Activated naive CD8-positive, alpha-beta T cell (primary cell): ENCODE measurements at regions not wholly inside any gene's neighbourhood (a gene's known extent, or its start where the extent isn't known, plus 50 kb on each side); places are given as distances from the start of the nearest gene placed in this dataset.
"Not testable (repeated sequence)": the region's sequence is repeated elsewhere in the genome, so short reads cannot be mapped to it uniquely, and the experiment has no call there.

Experiments
- H3K27ac Mint-ChIP-seq: one replicate; pipeline ENCODE4 v1.8.0; 2021; ENCODE audit warnings: mixed read lengths
- H3K27me3 Mint-ChIP-seq: one replicate; pipeline ENCODE4 v1.8.0; 2021; ENCODE audit warnings: mixed read lengths
- H3K36me3 Mint-ChIP-seq: one replicate; pipeline ENCODE4 v1.8.0; 2021; ENCODE audit warnings: mixed read lengths
- H3K4me1 Mint-ChIP-seq: one replicate; pipeline ENCODE4 v1.8.0; 2021; ENCODE audit warnings: low read depth, mixed read lengths
- H3K4me3 Mint-ChIP-seq: one replicate; pipeline ENCODE4 v1.8.0; 2021; ENCODE audit warnings: mild to moderate bottlenecking, mixed read lengths
- H3K9me3 Mint-ChIP-seq: one replicate; pipeline ENCODE4 v1.8.0; 2021; ENCODE audit warnings: low read depth, mixed read lengths

DNA sequence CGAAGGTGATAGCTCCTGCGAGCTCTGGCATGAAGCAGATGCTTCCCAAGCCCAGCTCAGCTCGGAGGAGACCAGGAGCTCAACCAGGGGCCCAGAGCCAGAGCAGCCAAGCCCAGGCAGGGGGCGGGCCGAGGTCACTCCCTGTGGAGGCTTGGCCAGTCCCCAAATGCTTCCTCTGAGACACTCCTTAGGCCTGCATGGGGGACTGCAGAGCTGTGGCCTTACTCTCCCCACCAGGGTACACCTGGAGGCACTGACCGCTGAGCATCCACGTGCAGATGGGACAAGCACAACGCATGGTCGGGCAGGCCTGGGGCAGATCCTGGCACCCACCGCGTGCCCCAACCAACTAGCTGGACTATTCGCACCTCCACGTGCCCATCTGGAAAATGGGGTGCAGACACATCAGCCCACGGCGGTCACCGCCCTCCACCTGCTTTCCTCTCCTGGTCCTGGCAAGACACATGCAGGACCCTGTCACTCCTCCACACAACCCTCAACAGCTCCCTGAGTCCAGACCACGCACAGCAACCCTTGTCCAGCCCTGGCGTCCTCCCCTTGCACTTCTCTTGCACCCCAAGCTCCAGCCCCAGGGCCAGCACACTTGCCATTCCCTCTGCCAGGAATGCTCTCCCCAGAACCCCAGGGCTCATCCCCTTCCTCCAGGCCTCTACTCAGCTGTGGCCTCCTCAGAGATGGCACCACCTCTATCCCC is 164.7 kb upstream of the IQSEC1 start:
- Mint-ChIP-seq H3K4me1 (peaks cover 25% of the 10 kb centered on the region), H3K9me3 (no peaks in the 10 kb centered on the region), H3K4me3 (no peak overlapping the region), H3K27me3 (no peaks in the 10 kb centered on the region), H3K27ac (no peak overlapping the region), H3K36me3 (no peaks in the 10 kb centered on the region)

DNA sequence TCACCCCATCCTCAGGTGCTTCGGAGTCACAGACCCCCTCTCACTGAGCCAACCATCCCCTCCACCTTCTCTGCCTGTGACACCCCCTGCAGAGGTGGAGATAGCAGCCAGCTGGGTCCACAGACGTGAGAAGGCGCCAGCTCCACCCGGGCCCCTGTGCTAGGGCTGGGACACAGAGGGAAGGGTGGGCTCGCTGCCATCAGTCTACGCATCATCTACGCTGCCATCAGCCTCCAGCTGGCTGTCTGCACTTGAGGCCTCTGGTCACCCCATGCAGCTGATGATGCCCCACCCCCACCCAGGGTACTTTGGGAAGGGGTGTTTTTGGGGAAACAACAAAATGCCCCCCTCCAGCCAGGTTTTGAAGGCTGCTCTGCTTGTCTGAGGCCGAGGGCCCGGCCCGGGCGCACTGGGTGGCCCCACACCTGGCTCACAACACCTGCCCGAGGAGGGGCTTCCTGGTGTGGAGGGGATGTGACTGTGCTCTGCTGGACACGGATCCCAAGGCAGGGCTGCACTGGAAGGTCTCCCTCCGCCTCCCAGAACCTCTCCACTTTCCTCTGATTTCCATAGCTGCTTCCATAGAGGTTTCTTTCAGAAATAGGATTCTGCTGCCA is 163.4 kb upstream of the IQSEC1 start:
- Mint-ChIP-seq H3K9me3 (no peaks in the 10 kb centered on the region), H3K4me3 (no peak overlapping the region), H3K4me1 (peaks cover 25% of the 10 kb centered on the region), H3K36me3 (no peaks in the 10 kb centered on the region), H3K27me3 (no peaks in the 10 kb centered on the region), H3K27ac (no peak overlapping the region)

DNA sequence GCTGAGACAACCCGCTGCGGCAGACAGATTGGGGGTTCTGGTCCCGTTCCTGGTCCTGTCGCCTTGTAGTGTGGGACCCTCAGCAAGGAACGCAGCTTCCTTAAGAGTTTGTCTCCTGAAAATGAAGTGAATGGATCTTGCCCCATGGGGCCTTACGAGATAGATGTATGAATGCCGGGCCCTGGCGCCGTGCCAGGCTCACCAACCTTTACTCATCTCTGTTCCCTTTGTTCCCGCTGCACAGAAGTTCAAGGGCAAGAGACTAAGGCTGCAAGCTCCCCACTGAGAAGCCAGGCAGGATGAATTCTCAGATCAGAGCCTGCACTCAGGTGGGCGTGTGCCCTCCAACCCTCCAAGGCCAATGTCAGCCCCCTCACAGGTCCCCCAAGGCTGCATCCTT is 162.7 kb upstream of the IQSEC1 start:
- Mint-ChIP-seq H3K36me3 (no peaks in the 10 kb centered on the region), H3K27me3 (no peaks in the 10 kb centered on the region), H3K9me3 (no peaks in the 10 kb centered on the region), H3K4me3 (no peak overlapping the region), H3K4me1 (peaks cover 25% of the 10 kb centered on the region), H3K27ac (no peak overlapping the region)

DNA sequence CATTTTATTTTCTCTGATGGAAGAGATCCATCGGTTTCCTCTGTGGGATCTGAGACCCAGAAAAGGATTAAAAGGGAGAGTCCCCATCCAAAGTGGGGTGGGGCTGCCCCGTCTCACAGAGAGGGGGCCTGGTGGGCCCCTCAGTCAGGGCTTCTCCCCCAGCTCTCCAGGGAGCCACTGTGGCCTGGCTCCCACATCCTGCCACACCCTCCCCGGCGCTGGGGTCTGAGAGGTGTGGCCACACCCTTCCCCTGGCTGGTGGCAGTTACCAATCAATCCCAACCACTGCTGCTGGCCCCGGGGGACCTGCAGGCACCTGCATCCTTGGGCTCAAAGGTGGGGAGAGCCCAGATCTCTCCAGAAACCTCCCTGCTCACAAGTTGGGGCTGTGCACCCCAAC is 161.8 kb upstream of the IQSEC1 start:
- Mint-ChIP-seq H3K4me1 (peaks cover 25% of the 10 kb centered on the region), H3K36me3 (no peaks in the 10 kb centered on the region), H3K27me3 (no peaks in the 10 kb centered on the region), H3K4me3 (no peak overlapping the region), H3K27ac (no peak overlapping the region), H3K9me3 (no peaks in the 10 kb centered on the region)

DNA sequence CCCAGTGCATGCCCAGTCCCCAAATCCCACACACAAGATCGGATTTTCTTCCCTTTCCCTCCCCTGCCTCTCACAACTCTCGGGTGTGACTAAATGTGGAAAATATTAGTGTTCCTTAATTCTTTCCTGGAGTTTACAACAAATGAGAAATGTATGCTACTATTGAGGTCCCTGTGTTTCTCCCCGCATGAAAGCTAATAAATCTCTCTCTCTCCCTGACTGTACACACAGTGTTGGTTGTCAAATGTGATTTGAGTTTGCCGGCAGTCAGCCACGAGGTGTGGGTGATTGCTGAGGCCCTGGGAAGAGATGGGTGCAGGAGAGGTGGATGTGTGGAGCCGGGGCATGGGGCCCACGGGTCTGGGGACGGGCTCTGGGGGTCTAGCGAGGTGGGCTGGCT is 161.4 kb upstream of the IQSEC1 start:
- H3K9me3 Mint-ChIP-seq = no peaks in the 10 kb centered on the region
- no peaks in the 10 kb centered on the region for H3K27me3 Mint-ChIP-seq
- H3K4me3 Mint-ChIP-seq = peak overlapping the region; percentile 42
- no peak overlapping the region for H3K27ac Mint-ChIP-seq
- peaks cover 25% of the 10 kb centered on the region for H3K4me1 Mint-ChIP-seq
- no peaks in the 10 kb centered on the region for H3K36me3 Mint-ChIP-seq

DNA sequence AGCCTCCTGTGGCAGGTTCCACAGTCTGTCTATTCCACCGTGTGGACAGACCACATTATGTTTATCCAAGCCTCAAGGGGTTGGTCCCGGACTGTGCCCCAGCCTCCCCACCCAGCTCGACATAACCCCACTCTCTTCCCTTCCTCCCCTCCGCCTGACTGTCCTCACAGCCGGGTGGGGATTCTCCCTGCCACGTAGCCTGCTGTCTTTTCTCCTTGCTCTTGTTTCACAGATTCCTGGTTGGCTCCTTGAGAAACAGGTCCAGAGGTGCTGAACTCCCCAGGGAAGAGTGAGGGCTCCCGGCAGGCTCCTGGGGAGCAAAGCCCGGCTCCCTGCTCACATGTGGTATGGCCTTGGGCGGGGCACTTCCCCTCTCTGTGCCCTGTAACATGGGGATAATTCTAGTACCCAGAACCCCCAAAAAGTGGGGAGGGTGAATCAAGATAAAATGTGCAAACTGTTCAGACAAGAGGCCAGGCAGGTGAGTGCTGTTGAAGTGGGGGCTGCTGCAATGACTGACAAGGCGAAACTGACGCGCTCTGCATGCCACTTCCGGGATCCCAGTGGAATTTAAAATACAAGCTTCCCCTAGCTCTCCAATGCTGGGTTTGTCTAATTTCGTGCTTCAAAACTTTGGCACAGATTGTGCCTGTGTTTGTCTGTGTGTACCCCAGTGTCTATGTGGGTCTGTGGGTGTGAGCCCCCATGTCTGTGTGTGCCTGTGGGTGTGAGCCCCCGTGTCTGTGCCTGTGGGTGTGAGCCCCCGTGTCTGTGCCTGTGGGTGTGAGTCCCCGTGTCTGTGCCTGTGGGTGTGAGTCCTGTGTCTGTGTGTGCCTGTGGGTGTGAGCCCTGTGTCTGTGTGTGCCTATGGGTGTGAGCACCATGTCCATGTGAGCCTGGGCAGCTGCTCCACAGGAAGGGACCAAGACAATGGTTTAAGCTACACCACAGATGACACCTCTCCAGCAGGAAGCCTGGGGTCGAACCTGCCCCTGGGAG is 160.6 kb upstream of the IQSEC1 start:
- H3K4me3 Mint-ChIP-seq = peak overlapping the region; percentile 40

DNA sequence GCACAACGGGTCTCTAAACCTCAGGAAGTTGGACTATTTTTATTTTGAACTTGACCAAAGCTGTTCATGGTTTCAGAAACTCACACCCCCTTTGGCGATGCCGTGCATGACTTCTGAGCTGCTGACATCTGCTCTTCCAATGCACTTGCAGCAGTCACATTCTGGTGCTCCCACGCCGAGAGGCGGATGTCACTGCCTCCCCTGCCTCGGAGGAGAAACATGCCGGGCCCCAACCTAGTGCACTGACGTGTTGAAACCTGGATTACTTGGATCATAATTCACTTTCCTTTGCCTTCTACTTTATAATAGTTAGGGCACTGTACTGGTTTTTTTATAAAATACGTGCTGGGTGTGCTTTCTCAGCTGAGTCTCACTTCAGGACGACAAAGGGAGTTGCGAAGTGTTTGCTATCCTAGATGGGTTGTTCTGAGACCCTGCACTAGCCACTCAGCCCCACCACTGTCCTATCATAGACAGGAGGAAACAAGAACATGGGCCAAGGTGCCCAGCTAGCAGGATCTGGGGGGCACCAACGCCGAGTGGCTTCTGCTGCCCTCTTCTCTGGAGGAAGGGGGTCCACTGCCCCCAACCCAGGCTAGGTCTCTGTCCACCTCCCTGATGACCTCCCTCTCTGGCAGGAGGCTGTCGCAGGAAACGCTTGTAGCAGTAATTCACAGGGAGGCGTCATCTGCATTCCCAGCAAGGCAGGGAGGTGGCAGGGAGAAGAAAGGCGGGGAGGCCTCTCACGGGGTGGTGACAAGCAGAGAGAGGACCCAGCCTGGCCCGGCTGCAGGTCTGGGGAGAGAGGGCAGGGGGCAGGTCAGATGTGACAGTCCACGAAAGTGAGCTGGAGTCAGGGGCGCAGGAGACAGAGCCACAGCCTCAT is 158.8 kb upstream of the IQSEC1 start:
- Mint-ChIP-seq H3K4me3 (no peak overlapping the region), H3K9me3 (no peaks in the 10 kb centered on the region), H3K27ac (no peak overlapping the region), H3K4me1 (peaks cover 25% of the 10 kb centered on the region), H3K36me3 (no peaks in the 10 kb centered on the region), H3K27me3 (no peaks in the 10 kb centered on the region)

More for the DNA sequence above, 160.6 kb upstream of the IQSEC1 start:
- H3K27me3 Mint-ChIP-seq = no peaks in the 10 kb centered on the region
- H3K27ac Mint-ChIP-seq = no peak overlapping the region
- no peaks in the 10 kb centered on the region for H3K9me3 Mint-ChIP-seq
- H3K36me3 Mint-ChIP-seq = no peaks in the 10 kb centered on the region
- peaks cover 25% of the 10 kb centered on the region for H3K4me1 Mint-ChIP-seq

DNA sequence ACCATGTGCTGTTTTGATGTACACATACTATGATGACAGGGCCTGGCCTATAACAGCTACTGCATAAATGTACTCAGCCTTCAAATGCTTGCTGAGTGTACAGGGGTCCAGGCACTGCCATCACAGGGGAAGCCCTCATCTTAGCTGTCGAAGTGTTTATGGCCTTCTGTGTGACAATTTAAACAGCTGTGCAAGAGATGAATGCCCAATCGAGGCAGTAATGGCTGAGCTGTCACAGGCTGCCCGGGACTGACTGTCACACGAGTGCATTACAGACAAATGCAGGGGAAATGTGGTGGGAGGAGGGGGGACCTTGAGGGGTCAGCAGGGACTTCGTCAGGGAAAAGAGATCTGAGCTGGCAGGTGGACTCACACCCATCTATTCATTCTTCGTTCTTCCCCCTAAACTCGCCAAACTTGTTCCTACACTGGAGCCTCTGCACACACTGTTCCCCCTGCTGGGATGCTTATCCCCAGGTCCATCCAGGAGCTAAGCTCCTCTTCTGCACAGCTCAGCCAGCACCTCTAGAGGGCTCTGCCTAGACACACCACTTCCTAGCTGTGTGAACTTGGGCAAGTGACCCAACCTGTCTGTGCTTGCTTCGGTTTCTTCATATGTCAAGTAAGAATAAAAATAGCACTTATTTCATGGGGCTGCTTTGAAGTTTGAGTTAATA is 156.2 kb upstream of the IQSEC1 start:
- Mint-ChIP-seq H3K27ac (no peak overlapping the region), H3K27me3 (no peaks in the 10 kb centered on the region), H3K36me3 (no peaks in the 10 kb centered on the region), H3K4me1 (peaks cover 9% of the 10 kb centered on the region), H3K4me3 (no peak overlapping the region), H3K9me3 (no peaks in the 10 kb centered on the region)

DNA sequence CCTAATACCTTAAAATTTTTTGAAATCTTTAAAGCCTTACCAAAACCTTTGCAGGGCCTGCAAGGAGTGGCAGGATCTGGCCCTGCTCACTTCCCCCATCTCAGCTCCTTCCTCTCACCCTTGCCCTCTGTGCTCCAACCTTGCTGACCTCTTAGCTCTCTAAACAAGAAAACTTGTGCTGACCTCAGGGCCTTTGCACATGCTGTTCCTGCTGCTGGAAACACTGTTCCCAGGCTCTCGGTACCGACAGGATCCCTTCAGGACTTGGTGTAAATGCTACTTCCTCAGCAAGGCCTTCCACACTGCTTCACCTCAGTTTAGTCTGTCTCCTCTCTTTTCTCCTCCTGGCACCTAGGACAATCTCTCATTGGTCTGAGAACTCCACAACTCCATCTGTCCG is 155.4 kb upstream of the IQSEC1 start:
- H3K36me3 Mint-ChIP-seq = no peaks in the 10 kb centered on the region
- H3K27me3 Mint-ChIP-seq = no peaks in the 10 kb centered on the region

DNA sequence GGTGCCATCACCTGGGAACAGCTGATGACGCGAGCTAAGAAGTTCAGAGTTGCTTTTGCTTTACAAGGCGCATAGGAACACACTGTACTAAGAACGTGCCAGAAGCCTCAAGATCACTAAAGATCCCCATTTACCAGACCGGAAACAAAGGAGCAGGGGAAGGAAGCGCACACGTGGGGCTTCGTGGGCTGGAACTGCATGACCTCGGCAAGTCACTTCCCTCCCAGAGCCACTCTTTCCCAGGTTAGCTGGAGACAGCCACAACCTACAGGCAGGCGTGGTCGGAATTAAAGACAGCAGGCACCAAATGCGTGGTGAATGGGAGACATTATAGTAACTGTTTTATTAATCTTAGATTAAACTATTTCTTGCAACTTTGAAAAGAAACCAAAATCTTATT is 154.9 kb upstream of the IQSEC1 start:
- not testable (repeated sequence) for H3K9me3 Mint-ChIP-seq, H3K4me1 Mint-ChIP-seq, H3K4me3 Mint-ChIP-seq, H3K27me3 Mint-ChIP-seq, H3K36me3 Mint-ChIP-seq, H3K27ac Mint-ChIP-seq

More for the DNA sequence above, 155.4 kb upstream of the IQSEC1 start:
- no peaks in the 10 kb centered on the region for H3K9me3 Mint-ChIP-seq
- H3K4me1 Mint-ChIP-seq = peaks cover 1% of the 10 kb centered on the region
- H3K27ac Mint-ChIP-seq = no peak overlapping the region
- H3K4me3 Mint-ChIP-seq = no peak overlapping the region

DNA sequence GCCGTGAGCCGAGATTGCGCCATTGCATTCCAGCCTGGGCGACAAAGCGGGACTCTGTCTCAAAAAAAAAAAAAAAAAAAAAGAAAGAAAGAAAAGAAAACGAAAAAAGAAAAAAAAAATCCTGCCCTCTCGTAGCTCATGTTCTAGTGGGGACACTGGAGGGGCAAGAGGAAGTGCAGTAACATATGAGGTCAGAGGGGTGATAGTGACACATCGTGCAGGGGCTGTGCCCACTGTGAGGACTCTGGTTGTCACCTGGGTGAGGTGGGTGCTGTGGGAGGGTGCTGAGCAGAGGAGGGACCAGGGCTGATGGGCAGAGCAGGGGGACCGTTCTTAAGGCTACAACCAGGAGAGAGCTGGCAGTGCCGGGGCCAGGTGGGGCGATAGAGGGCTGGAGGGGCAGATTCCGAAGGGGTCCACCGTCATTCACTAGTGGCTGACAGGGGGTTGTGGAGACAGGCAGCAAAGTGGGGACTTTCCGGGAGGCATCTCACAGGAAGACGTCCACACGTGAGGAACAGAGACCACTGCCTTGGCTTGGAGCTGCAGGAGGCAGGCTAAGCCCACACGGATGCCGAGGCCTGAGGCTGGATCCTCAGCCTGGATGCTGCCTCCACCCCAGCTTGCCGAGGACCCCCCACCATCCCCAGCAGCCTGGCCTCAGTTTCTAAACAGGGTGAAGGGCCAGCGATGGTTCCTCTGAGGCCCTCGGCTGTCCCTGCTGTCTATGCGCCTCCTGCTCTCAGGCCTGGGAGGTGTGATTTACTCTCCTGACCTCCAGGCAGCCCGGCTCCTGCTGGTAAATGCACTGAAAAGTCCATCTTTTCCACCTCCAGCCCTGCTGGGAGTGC is 154.3 kb upstream of the IQSEC1 start:
- Mint-ChIP-seq H3K27me3 (no peaks in the 10 kb centered on the region), H3K4me1 (peaks cover 2% of the 10 kb centered on the region), H3K36me3 (no peaks in the 10 kb centered on the region), H3K9me3 (no peaks in the 10 kb centered on the region), H3K4me3 (no peak overlapping the region), H3K27ac (no peak overlapping the region)

DNA sequence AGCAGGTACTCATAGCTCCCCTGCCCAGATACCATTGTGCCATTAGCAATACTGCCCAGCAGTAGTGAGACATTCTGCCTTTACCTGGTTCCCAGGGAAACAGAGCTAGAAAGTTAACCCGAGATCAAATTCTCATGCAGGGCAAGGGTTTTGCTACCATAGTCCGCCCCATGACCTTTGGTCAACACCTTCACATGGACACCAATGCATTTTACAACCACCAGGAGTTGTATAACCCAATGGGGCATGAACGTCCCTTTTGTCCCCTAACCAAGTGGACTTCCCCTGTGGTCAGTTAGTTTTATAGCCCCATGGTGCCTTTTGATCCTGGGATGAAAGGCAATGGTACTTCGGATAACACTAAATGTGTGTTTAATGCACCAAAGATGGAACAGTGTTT is 151.7 kb upstream of the IQSEC1 start:
- H3K9me3 Mint-ChIP-seq = no peaks in the 10 kb centered on the region
- peaks cover 2% of the 10 kb centered on the region for H3K4me1 Mint-ChIP-seq
- H3K36me3 Mint-ChIP-seq = no peaks in the 10 kb centered on the region
- no peak overlapping the region for H3K27ac Mint-ChIP-seq
- H3K27me3 Mint-ChIP-seq = no peaks in the 10 kb centered on the region
- H3K4me3 Mint-ChIP-seq = no peak overlapping the region

DNA sequence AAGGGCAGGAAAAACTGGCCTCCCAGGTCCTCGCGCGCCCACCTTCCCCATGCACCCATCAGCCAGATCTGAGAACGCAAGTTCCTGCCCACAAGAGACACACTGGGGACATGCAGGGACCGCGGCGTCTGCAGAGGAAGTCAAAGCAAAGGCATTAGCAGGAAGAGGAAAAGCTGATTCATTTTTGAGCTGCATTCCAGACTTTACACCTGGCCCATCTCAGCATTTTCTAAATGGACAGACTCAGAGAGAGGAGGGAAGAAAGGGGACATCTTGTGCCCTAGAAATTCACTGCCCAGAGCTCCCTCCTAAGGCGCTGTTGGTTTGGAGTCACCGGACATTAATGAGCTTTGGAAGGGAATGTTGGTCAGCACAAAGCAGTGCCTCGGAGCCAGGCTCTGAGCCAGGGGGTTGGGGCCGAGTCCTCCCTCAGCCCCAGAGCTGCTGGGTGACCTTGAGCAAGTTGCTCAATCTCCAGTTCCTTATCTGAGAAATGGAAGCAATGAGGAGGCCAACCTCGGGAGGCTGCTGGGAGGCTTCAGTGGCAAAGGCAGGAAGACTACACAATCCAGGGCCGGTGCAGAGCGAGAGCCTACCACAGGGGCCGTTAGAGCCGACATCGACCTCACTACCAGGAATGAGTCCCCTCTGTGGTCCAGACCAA is 150.5 kb upstream of the IQSEC1 start:
- Mint-ChIP-seq H3K27me3 (no peaks in the 10 kb centered on the region), H3K4me3 (no peak overlapping the region), H3K36me3 (no peaks in the 10 kb centered on the region), H3K27ac (no peak overlapping the region), H3K4me1 (peaks cover 2% of the 10 kb centered on the region), H3K9me3 (no peaks in the 10 kb centered on the region)
